ENCODE measurements at regions not wholly inside any gene's neighbourhood (a gene's known extent, or its start where the extent isn't known, plus 50 kb on each side); places are given as distances from the start of the nearest gene placed in this dataset.

DNA sequence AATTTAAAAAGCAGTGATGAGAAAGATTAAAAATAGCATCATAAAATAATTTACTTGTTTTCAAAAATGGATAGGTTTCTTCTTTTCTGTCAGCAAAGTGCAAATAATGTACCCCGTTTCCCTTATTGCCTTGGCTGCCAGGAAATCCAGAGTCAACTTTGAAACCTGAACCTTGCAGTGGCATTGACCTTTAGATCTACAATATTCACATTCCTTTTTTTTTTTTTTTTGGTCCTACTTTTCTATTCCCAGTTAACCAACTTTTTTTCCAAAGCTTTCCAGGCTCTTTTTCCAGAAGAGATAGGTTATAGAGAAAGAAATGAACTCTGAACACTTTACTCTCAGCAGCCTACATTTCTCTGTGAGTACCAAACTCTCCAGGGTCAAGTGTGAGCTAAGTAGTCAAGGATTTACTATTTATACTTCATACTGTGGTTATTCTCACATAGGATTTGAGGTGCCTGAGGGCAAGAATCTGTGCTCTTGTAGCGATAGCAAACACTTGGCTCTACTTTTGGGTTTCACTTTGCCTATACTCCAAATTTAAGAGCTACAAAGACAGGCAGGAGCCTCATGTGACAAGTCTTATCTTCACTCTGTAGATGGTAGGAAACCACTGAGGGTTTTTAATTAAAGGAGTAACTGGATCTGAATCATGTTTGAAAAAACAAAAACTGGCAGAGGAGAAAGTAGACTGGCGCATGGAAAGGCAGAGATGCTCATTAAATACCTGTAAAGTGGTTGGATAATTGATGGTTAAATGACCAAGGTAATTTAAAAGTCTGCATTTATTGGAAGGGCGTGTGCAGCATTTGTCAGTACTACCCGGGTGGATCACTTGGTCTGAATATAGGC lies 63.2 kb upstream of the TMEM17 start:
- no peak for TF ChIP-seq POLR2A (IDR thresholded peaks at IDR 0.05)
- TF ChIP-seq, protein P1, sequence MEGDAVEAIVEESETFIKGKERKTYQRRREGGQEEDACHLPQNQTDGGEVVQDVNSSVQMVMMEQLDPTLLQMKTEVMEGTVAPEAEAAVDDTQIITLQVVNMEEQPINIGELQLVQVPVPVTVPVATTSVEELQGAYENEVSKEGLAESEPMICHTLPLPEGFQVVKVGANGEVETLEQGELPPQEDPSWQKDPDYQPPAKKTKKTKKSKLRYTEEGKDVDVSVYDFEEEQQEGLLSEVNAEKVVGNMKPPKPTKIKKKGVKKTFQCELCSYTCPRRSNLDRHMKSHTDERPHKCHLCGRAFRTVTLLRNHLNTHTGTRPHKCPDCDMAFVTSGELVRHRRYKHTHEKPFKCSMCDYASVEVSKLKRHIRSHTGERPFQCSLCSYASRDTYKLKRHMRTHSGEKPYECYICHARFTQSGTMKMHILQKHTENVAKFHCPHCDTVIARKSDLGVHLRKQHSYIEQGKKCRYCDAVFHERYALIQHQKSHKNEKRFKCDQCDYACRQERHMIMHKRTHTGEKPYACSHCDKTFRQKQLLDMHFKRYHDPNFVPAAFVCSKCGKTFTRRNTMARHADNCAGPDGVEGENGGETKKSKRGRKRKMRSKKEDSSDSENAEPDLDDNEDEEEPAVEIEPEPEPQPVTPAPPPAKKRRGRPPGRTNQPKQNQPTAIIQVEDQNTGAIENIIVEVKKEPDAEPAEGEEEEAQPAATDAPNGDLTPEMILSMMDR (IDR thresholded peaks at IDR 0.05): no peak
